HepG2 (cell line): ENCODE measurements at regions not wholly inside any gene's neighbourhood (a gene's known extent, or its start where the extent isn't known, plus 50 kb on each side); places are given as distances from the start of the nearest gene placed in this dataset.

Experiments
- AGO1 ChIP-seq: fragments of 200-400 bp; formaldehyde crosslinking; IDR thresholded peaks from 2 replicates; pipeline ENCODE4 v1.6.1; 2017; ENCODE audit warnings: mild to moderate bottlenecking, low read depth, low read length, moderate library complexity; ENCODE audit not compliant: poor library complexity, severe bottlenecking
- ARNT ChIP-seq: fragments of 450-650 bp; IDR thresholded peaks from 2 replicates; pipeline ENCODE4 v1.6.1; 2017
- ELF3 ChIP-seq: IDR thresholded peaks from 2 replicates; pipeline ENCODE4 v1.6.1; 2016; ENCODE audit warnings: missing genetic modification reagents, missing compliant biosample characterization
- ELF4 ChIP-seq: sonication (generic); formaldehyde crosslinking; IDR thresholded peaks from 2 replicates; pipeline ENCODE4 v1.5.0; 2020; ENCODE audit warnings: missing genetic modification reagents, mild to moderate bottlenecking, moderate library complexity, borderline replicate concordance
- EZH2 ChIP-seq: conservative IDR thresholded peaks from 2 replicates; pipeline ENCODE4 v1.6.1; 2012; ENCODE audit warnings: mild to moderate bottlenecking, low read depth, low read length, moderate library complexity
- FOXA1 ChIP-seq, 2 experiments: fragments of 450-650 bp in 1 of 2; sonication (generic) in 1 of 2; formaldehyde crosslinking in 1 of 2; IDR thresholded peaks; 2 replicates each; pipeline versions ENCODE4 v1.4.0 to v1.6.1; 2016 to 2020; ENCODE audit warnings: missing genetic modification reagents in 1 of 2
- GZF1 ChIP-seq: sonication (generic); formaldehyde crosslinking; IDR thresholded peaks from 2 replicates; pipeline ENCODE4 v1.5.1; 2020; ENCODE audit warnings: mild to moderate bottlenecking, missing genetic modification reagents
- PTBP1 ChIP-seq: fragments of 200-400 bp; formaldehyde crosslinking; IDR thresholded peaks from 2 replicates; pipeline ENCODE4 v1.6.1; 2018; ENCODE audit warnings: low read length, low read depth; ENCODE audit not compliant: poor library complexity, severe bottlenecking
- RFXAP ChIP-seq: sonication (generic); formaldehyde crosslinking; IDR thresholded peaks from 2 replicates; pipeline ENCODE4 v1.4.0; 2020; ENCODE audit warnings: missing genetic modification reagents, borderline replicate concordance
- RORA ChIP-seq: sonication (generic); formaldehyde crosslinking; IDR thresholded peaks from 2 replicates; pipeline ENCODE4 v1.5.0; 2020; ENCODE audit warnings: mild to moderate bottlenecking, missing genetic modification reagents, moderate library complexity
- SALL2 ChIP-seq: sonication (generic); formaldehyde crosslinking; IDR thresholded peaks from 2 replicates; pipeline ENCODE4 v1.8.1; 2023; ENCODE audit warnings: mild to moderate bottlenecking, missing genetic modification reagents, inconsistent platforms
- ZKSCAN5 ChIP-seq: sonication (generic); formaldehyde crosslinking; IDR thresholded peaks from 2 replicates; pipeline ENCODE4 v1.5.1; 2020; ENCODE audit warnings: mild to moderate bottlenecking, missing genetic modification reagents
- ZNF510 ChIP-seq: sonication (generic); formaldehyde crosslinking; IDR thresholded peaks from 2 replicates; pipeline ENCODE4 v1.4.0; 2020; ENCODE audit warnings: low read depth, mild to moderate bottlenecking, missing genetic modification reagents
- ZNF563 ChIP-seq: sonication (generic); formaldehyde crosslinking; IDR thresholded peaks from 2 replicates; pipeline ENCODE4 v1.8.0; 2022; ENCODE audit warnings: mild to moderate bottlenecking, moderate library complexity, missing genetic modification reagents
- TF ChIP-seq, protein P1 (sequence below): sonication (generic); formaldehyde crosslinking; IDR thresholded peaks from 2 replicates; pipeline ENCODE4; 2020; ENCODE audit warnings: missing genetic modification reagents, mild to moderate bottlenecking, borderline replicate concordance
- TF ChIP-seq, protein P2 (sequence below), 2 experiments: fragments of 450-650 bp in 1 of 2; sonication (generic) in 1 of 2; formaldehyde crosslinking; IDR thresholded peaks; 2 replicates each; pipeline versions ENCODE4 v1.5.0 to v1.8.0; 2020 to 2022; ENCODE audit warnings: mild to moderate bottlenecking in 1 of 2, missing genetic modification reagents in 1 of 2
- TF ChIP-seq, protein P3 (sequence below): sonication (generic); formaldehyde crosslinking; IDR thresholded peaks from 2 replicates; pipeline ENCODE4 v1.4.0; 2020; ENCODE audit warnings: missing genetic modification reagents
- TF ChIP-seq, protein P4 (sequence below): sonication (generic); formaldehyde crosslinking; IDR thresholded peaks from 2 replicates; pipeline ENCODE4 v1.9.0; 2021; ENCODE audit warnings: missing genetic modification reagents, borderline replicate concordance
- TF ChIP-seq, protein P5 (sequence below): sonication (generic); formaldehyde crosslinking; conservative IDR thresholded peaks from 2 replicates; pipeline ENCODE4 v1.4.0; 2020; ENCODE audit warnings: mild to moderate bottlenecking, missing genetic modification reagents, moderate library complexity
- TF ChIP-seq, protein P6 (sequence below): IDR thresholded peaks from 2 replicates; pipeline ENCODE4 v1.6.1; 2012; ENCODE audit warnings: inconsistent platforms

DNA sequence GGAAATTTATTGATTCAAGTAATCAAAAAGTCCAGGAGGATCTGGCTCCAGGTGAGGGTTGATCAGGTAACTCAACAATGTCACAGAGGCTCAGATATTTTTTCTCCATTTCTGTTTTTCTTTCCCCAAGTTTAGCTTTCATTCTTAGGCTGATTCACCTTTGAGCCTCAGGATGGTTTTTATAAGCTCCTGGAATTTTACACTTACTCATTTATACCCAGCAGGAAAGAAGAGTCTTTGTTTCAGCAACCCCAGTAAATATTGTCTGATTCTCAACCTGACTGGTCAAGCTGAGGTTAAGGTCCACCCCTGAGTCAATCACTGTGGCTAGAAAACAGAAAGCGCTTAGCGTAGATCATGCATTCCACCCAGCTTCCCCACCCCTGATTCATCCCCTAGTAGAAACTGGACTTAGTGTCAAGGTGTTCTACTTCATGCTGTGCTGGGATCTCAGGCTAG, 500.6 kb downstream of the KIF4B start (continued):
- TF ChIP-seq, protein P1, sequence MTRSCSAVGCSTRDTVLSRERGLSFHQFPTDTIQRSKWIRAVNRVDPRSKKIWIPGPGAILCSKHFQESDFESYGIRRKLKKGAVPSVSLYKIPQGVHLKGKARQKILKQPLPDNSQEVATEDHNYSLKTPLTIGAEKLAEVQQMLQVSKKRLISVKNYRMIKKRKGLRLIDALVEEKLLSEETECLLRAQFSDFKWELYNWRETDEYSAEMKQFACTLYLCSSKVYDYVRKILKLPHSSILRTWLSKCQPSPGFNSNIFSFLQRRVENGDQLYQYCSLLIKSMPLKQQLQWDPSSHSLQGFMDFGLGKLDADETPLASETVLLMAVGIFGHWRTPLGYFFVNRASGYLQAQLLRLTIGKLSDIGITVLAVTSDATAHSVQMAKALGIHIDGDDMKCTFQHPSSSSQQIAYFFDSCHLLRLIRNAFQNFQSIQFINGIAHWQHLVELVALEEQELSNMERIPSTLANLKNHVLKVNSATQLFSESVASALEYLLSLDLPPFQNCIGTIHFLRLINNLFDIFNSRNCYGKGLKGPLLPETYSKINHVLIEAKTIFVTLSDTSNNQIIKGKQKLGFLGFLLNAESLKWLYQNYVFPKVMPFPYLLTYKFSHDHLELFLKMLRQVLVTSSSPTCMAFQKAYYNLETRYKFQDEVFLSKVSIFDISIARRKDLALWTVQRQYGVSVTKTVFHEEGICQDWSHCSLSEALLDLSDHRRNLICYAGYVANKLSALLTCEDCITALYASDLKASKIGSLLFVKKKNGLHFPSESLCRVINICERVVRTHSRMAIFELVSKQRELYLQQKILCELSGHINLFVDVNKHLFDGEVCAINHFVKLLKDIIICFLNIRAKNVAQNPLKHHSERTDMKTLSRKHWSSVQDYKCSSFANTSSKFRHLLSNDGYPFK (CRISPR knock-in tag): no peak
- TF ChIP-seq AGO1 (no peak), RORA (CRISPR knock-in tag) (no peak), PTBP1 (no peak), ARNT (no peak), FOXA1 (IDR thresholded peaks at IDR 0.05) (no peak), FOXA1 (CRISPR knock-in tag; IDR thresholded peaks at IDR 0.05) (peak; percentile 65), GZF1 (no peak), ZNF510 (CRISPR knock-in tag) (no peak), ELF4 (CRISPR knock-in tag) (no peak), RFXAP (CRISPR knock-in tag) (0 out of 2 replicates have a peak, but pooled peaks have one; percentile 24), SALL2 (CRISPR knock-in tag) (no peak), ZNF563 (no peak), ELF3 (CRISPR knock-in tag) (peak; percentile 71), EZH2 (no peak), ZKSCAN5 (no peak)
- TF ChIP-seq, protein P2, sequence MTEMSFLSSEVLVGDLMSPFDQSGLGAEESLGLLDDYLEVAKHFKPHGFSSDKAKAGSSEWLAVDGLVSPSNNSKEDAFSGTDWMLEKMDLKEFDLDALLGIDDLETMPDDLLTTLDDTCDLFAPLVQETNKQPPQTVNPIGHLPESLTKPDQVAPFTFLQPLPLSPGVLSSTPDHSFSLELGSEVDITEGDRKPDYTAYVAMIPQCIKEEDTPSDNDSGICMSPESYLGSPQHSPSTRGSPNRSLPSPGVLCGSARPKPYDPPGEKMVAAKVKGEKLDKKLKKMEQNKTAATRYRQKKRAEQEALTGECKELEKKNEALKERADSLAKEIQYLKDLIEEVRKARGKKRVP (CRISPR knock-in tag; IDR thresholded peaks at IDR 0.05): no peak; a peak in 1 of 4 replicates
- TF ChIP-seq, protein P3, sequence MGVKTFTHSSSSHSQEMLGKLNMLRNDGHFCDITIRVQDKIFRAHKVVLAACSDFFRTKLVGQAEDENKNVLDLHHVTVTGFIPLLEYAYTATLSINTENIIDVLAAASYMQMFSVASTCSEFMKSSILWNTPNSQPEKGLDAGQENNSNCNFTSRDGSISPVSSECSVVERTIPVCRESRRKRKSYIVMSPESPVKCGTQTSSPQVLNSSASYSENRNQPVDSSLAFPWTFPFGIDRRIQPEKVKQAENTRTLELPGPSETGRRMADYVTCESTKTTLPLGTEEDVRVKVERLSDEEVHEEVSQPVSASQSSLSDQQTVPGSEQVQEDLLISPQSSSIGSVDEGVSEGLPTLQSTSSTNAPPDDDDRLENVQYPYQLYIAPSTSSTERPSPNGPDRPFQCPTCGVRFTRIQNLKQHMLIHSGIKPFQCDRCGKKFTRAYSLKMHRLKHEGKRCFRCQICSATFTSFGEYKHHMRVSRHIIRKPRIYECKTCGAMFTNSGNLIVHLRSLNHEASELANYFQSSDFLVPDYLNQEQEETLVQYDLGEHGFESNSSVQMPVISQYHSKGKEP: no peak
- TF ChIP-seq, protein P4, sequence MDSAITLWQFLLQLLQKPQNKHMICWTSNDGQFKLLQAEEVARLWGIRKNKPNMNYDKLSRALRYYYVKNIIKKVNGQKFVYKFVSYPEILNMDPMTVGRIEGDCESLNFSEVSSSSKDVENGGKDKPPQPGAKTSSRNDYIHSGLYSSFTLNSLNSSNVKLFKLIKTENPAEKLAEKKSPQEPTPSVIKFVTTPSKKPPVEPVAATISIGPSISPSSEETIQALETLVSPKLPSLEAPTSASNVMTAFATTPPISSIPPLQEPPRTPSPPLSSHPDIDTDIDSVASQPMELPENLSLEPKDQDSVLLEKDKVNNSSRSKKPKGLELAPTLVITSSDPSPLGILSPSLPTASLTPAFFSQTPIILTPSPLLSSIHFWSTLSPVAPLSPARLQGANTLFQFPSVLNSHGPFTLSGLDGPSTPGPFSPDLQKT (CRISPR knock-in tag): no peak
- TF ChIP-seq, protein P5, sequence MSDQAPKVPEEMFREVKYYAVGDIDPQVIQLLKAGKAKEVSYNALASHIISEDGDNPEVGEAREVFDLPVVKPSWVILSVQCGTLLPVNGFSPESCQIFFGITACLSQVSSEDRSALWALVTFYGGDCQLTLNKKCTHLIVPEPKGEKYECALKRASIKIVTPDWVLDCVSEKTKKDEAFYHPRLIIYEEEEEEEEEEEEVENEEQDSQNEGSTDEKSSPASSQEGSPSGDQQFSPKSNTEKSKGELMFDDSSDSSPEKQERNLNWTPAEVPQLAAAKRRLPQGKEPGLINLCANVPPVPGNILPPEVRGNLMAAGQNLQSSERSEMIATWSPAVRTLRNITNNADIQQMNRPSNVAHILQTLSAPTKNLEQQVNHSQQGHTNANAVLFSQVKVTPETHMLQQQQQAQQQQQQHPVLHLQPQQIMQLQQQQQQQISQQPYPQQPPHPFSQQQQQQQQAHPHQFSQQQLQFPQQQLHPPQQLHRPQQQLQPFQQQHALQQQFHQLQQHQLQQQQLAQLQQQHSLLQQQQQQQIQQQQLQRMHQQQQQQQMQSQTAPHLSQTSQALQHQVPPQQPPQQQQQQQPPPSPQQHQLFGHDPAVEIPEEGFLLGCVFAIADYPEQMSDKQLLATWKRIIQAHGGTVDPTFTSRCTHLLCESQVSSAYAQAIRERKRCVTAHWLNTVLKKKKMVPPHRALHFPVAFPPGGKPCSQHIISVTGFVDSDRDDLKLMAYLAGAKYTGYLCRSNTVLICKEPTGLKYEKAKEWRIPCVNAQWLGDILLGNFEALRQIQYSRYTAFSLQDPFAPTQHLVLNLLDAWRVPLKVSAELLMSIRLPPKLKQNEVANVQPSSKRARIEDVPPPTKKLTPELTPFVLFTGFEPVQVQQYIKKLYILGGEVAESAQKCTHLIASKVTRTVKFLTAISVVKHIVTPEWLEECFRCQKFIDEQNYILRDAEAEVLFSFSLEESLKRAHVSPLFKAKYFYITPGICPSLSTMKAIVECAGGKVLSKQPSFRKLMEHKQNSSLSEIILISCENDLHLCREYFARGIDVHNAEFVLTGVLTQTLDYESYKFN (CRISPR knock-in tag): peak; percentile 92
- TF ChIP-seq, protein P6, sequence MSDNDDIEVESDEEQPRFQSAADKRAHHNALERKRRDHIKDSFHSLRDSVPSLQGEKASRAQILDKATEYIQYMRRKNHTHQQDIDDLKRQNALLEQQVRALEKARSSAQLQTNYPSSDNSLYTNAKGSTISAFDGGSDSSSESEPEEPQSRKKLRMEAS: no peak
